ENCODE measurements at regions not wholly inside any gene's neighbourhood (a gene's known extent, or its start where the extent isn't known, plus 50 kb on each side); places are given as distances from the start of the nearest gene placed in this dataset.

GRCh38 chr10:4059471-4060138 is 274.6 kb upstream of the KLF6 start:
- TF ChIP-seq CTCF (IDR thresholded peaks at IDR 0.05; ENCODE audit: extremely low read depth in 1 of 2, insufficient read depth in 1 of 2, low read depth in 1 of 2, low read length in 2 of 2), result no peak
- TF ChIP-seq POLR2A (IDR thresholded peaks at IDR 0.05; ENCODE audit: low read depth, low read length), result no peak
- TF ChIP-seq MYC (IDR thresholded peaks at IDR 0.05; ENCODE audit: low read depth, low read length), result no peak
- no peak for TF ChIP-seq POLR2AphosphoS5 (IDR thresholded peaks at IDR 0.05; ENCODE audit: insufficient read depth, low read depth, low read length)
